ENCODE measurements at regions not wholly inside any gene's neighbourhood (a gene's known extent, or its start where the extent isn't known, plus 50 kb on each side); places are given as distances from the start of the nearest gene placed in this dataset.

DNA sequence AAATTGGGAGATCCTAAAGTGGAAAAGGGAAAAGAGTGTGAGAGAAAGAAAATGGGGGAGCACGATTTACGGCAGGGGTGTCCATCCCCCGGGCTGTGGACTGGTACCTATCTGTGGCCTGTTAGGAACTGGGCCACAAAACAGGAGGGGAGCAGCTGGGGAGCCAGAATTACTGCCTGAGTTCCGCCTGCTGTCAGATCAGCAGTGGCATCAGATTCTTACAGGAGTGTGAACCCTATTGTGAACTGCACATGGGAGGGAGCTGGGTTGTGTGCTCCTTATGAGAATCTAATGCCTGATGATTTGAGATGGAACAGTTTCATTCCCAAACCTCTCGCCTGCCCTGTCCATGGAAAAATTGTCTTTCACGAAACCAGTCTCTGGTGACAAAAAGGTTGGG, 108.3 kb upstream of the ADAMTSL1 start:
- TF ChIP-seq, protein P1, sequence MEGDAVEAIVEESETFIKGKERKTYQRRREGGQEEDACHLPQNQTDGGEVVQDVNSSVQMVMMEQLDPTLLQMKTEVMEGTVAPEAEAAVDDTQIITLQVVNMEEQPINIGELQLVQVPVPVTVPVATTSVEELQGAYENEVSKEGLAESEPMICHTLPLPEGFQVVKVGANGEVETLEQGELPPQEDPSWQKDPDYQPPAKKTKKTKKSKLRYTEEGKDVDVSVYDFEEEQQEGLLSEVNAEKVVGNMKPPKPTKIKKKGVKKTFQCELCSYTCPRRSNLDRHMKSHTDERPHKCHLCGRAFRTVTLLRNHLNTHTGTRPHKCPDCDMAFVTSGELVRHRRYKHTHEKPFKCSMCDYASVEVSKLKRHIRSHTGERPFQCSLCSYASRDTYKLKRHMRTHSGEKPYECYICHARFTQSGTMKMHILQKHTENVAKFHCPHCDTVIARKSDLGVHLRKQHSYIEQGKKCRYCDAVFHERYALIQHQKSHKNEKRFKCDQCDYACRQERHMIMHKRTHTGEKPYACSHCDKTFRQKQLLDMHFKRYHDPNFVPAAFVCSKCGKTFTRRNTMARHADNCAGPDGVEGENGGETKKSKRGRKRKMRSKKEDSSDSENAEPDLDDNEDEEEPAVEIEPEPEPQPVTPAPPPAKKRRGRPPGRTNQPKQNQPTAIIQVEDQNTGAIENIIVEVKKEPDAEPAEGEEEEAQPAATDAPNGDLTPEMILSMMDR (IDR thresholded peaks at IDR 0.05; ENCODE audit: insufficient read depth, low read depth, low read length, missing control alignments): no peak
- no peak for DNase-seq (ENCODE audit: low read depth)
- no peak overlapping the region for H3K4me3 ChIP-seq (ENCODE audit: low read depth, low read length)

DNA sequence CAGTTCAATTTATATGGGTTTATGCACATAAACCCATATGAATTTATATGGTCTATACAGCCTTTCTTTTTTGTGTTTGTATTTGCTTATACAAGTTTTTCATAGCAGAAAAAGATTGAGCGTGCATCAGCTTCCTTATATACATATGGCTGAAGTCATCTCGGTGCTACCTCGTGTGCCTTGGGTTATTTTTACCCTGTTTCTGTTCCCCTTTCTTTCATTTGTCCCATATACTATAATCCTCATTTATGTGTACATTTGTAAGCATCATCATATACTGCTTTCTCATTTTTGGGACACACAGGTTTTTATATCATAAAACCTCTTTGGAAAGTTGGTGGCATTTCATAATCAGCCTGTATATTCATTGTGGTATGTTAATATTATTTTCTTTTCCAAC, 107.8 kb upstream of the ADAMTSL1 start:
- no peak for DNase-seq (ENCODE audit: low read depth)
- TF ChIP-seq, protein P1 (IDR thresholded peaks at IDR 0.05; ENCODE audit: insufficient read depth, low read depth, low read length, missing control alignments): no peak
- no peak overlapping the region for H3K4me3 ChIP-seq (ENCODE audit: low read depth, low read length)

DNA sequence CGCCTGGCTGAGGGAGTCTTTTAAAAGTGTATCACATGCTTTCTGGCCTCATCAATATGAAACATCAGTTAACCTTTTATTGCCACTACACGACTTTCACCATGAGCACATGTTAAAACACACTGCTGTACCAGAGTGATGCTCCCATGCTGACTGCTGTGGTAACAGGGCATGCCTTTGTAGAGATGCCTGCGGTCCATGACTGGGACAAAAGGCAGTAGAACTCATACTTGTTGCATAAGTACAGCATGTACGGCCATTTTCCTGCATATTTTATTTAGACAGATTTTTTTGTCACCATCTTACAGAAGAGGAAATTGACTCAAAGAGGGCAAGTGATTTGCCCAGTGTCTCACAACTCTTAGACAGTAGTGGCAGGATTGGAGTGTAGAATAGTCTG, 105.7 kb upstream of the ADAMTSL1 start:
- TF ChIP-seq, protein P1 (IDR thresholded peaks at IDR 0.05; ENCODE audit: insufficient read depth, low read depth, low read length, missing control alignments): no peak
- H3K4me3 ChIP-seq (ENCODE audit: low read depth, low read length): no peak overlapping the region
- DNase-seq (ENCODE audit: low read depth): no peak

DNA sequence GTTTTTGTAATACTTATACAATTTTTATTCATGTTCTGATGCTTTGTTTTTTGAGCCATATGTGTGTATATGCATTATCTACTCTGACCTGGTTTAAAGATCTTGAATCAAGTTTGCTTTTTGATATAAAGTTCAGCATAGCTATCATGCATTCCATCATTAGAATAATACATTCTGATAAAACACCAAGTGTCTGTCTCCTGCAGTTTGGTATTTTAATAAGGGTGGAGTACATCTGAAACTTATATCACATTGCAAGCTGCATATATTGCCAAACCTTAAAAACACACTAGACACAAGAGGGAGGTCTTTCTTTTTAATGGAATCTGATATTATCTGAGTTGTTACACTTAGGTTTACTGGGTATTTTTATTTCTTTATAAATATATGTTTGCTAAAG, 102.8 kb upstream of the ADAMTSL1 start:
- TF ChIP-seq, protein P1 (IDR thresholded peaks at IDR 0.05; ENCODE audit: insufficient read depth, low read depth, low read length, missing control alignments): no peak
- no peak overlapping the region for H3K4me3 ChIP-seq (ENCODE audit: low read depth, low read length)
- DNase-seq (ENCODE audit: low read depth): no peak

DNA sequence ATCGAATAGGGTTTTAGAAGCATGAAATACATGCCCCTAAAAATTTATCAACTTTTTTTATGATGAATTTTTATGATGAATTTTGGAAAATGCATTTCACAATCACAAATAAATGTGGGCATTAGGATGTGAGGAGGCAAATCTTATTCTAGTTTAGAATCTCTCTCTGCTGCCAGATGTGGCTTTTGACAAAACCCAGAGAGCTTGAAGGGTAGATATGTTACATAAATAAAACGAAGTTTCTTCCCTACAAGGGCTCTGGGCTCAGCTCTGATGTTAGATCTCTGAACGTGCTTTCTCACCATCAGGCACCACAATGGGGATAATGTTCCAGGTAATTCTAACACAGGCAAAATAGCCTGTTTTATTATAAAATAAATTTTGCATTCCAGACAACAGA, 102.3 kb upstream of the ADAMTSL1 start:
- no peak for DNase-seq (ENCODE audit: low read depth)
- H3K4me3 ChIP-seq (ENCODE audit: low read depth, low read length): no peak overlapping the region
- TF ChIP-seq, protein P1 (IDR thresholded peaks at IDR 0.05; ENCODE audit: insufficient read depth, low read depth, low read length, missing control alignments): no peak

DNA sequence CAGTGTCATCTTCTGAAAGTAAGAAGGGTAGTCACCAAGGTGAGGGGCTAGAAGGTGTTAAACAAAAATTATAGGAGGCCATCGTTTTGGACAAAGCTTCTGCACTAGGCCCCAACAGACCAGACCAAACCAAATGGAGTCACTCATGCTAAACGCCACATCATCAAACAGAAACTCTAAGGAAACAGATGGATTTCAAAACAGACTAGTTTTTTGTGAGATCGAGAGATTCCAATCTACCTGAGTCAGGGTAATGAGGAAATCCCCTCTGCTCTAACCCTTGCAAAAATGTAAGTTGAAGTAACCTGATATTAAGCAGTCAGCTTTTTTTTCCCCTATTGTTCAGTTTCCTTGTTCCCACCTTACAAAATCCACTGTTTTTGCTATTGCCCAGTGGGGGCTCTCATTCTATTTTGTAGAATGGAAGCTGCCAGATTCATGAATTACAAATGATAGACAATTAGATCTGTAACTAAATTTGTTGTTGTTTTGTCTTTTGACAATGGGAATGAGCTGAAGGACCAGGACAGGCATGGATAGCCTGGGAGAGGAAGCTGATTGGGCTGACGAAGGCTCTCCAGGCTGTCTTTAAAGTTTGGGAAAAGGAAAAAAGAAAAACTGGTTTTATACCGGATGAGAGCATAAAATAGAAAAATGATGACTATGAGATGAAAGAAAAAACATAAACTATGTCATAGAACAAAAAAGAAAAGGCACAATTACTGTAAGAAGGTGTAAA, 94.7 kb upstream of the ADAMTSL1 start:
- no peak for DNase-seq (ENCODE audit: low read depth)
- no peak overlapping the region for H3K4me3 ChIP-seq (ENCODE audit: low read depth, low read length)
- TF ChIP-seq, protein P1 (IDR thresholded peaks at IDR 0.05; ENCODE audit: insufficient read depth, low read depth, low read length, missing control alignments): no peak

DNA sequence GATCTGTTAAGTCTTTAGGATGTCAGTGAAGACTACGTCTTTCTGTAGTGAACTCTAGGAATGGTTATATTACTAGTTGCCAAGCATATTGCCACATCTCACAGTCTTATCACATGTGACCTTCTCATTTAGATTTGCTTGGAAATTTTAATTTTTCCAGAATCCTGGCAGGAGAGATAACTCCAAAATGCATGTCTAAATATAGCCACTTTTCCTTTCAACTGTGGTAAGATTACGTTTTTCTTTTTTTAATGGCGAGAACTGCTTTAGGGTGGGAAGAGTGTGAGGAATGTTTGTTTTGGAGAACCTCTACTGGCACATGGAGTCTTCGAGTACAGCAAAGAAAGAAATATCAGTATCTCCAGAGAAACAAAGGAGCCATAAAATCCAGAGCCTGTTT, 91.7 kb upstream of the ADAMTSL1 start:
- DNase-seq (ENCODE audit: low read depth): no peak
- H3K4me3 ChIP-seq (ENCODE audit: low read depth, low read length): no peak overlapping the region
- TF ChIP-seq, protein P1 (IDR thresholded peaks at IDR 0.05; ENCODE audit: insufficient read depth, low read depth, low read length, missing control alignments): no peak
